SU-DHL-6 (cell line): ENCODE measurements at regions not wholly inside any gene's neighbourhood (a gene's known extent, or its start where the extent isn't known, plus 50 kb on each side); places are given as distances from the start of the nearest gene placed in this dataset.

Experiments
- H2AFZ ChIP-seq: fragments of 200-600 bp; sonication (generic); 2 replicates; pipeline ENCODE4 v1.6.1; 2014; ENCODE audit warnings: low read depth, mild to moderate bottlenecking, moderate library complexity, mixed read lengths, antibody characterized with exemption, low read length; ENCODE audit not compliant: severe bottlenecking
- H3F3A ChIP-seq: fragments of 200-600 bp; shearing (Covaris generic); 2 replicates; pipeline ENCODE4 v1.6.0; 2016; ENCODE audit warnings: antibody characterized with exemption, mild to moderate bottlenecking; ENCODE audit not compliant: insufficient read depth
- H3K27ac ChIP-seq: fragments of 200-600 bp; sonication (generic); 2 replicates; pipeline ENCODE4 v1.5.1; 2016; ENCODE audit warnings: low read depth, mild to moderate bottlenecking, low read length, moderate library complexity, mixed read lengths
- H3K27me3 ChIP-seq: fragments of 200-600 bp; sonication (generic), shearing (Covaris generic); 2 replicates; pipeline ENCODE4 v1.6.0; 2014; ENCODE audit warnings: mild to moderate bottlenecking, low read length
- H3K36me3 ChIP-seq: fragments of 200-600 bp; sonication (generic); 2 replicates; pipeline ENCODE4 v1.6.1; 2014; ENCODE audit warnings: mild to moderate bottlenecking, low read length, mixed read lengths
- H3K4me2 ChIP-seq: fragments of 300-600, 200-600 bp; shearing (Covaris generic), sonication (generic); 2 replicates; pipeline ENCODE4 v1.6.0; 2014; ENCODE audit warnings: low read length, low read depth, mild to moderate bottlenecking; ENCODE audit not compliant: poor library complexity, severe bottlenecking
- H3K4me3 ChIP-seq: fragments of 200-600 bp; sonication (generic); 2 replicates; pipeline ENCODE4 v1.5.1; 2014; ENCODE audit warnings: antibody characterized with exemption, low read length, mild to moderate bottlenecking, mixed read lengths; ENCODE audit not compliant: insufficient read depth, poor library complexity, severe bottlenecking
- H3K79me2 ChIP-seq: fragments of 200-600 bp; sonication (generic); 2 replicates; pipeline ENCODE4 v1.6.1; 2014; ENCODE audit warnings: mild to moderate bottlenecking, low read length, moderate library complexity; ENCODE audit not compliant: insufficient read depth
- H3K9ac ChIP-seq: fragments of 200-600 bp; sonication (generic); 2 replicates; pipeline ENCODE4 v1.7.0; 2014; ENCODE audit warnings: mild to moderate bottlenecking, low read length
- H3K9me2 ChIP-seq: fragments of 200-600 bp; sonication (generic); replicated peaks from 2 replicates; pipeline ENCODE4 v1.6.1; 2014; ENCODE audit warnings: low read length; ENCODE audit not compliant: insufficient read depth
- H3K9me3 ChIP-seq: fragments of 200-600 bp; sonication (generic); 2 replicates; pipeline ENCODE4 v1.6.1; 2014; ENCODE audit warnings: low read length, mixed read lengths; ENCODE audit not compliant: insufficient read depth
- H4K20me1 ChIP-seq: fragments of 200-600 bp; sonication (generic); 2 replicates; pipeline ENCODE4 v1.6.1; 2014; ENCODE audit warnings: low read depth, mild to moderate bottlenecking, antibody characterized with exemption, low read length, moderate library complexity, mixed read lengths
- CTCF ChIP-seq: fragments of 200-600 bp; sonication (generic); IDR thresholded peaks from one replicate; pipeline ENCODE4 v1.5.1; 2017; ENCODE audit warnings: antibody characterized with exemption, mild to moderate bottlenecking, low read length, moderate library complexity; ENCODE audit not compliant: insufficient read depth, poor library complexity, severe bottlenecking
- EZH2phosphoT487 ChIP-seq: fragments of 200-600 bp; sonication (generic), shearing (Covaris generic); conservative IDR thresholded peaks from 2 replicates; pipeline ENCODE4 v1.6.1; 2018; ENCODE audit warnings: mild to moderate bottlenecking, antibody characterized with exemption, low read length, moderate library complexity, mixed read lengths

DNA sequence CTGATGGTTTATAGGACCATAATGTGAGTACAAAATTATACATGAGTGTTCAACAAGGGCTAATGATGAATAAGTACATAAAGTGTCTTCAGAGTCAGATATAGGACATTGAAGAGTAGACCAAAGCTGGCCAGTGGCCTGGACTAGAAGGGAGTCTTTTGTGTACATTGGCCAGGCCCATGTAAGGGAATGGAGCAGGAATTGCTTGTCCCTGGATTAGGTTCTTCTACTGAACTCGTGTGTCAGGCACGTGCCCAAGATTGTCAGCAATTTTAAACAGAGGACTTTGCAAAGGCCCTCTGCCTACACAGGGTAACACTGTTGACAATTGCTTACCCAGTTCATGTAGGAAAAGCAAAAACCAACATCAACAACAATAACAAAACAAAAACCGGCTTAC lies 196.0 kb upstream of the SEL1L start:
- H3K4me2 ChIP-seq: no peak overlapping the region
- no peaks in the 10 kb centered on the region for H3K27me3 ChIP-seq
- no peaks in the 10 kb centered on the region for H3K79me2 ChIP-seq
- no peak overlapping the region for H3K4me3 ChIP-seq
- no peaks in the 10 kb centered on the region for H3K36me3 ChIP-seq
- no peaks in the 10 kb centered on the region for H3K9me3 ChIP-seq
- no peaks in the 10 kb centered on the region for H3K9me2 ChIP-seq
- no peak overlapping the region for H2AFZ ChIP-seq
- TF ChIP-seq CTCF: no peak
- TF ChIP-seq EZH2phosphoT487: no peak
- no peaks in the 10 kb centered on the region for H3F3A ChIP-seq
- no peak overlapping the region for H3K27ac ChIP-seq
- H4K20me1 ChIP-seq: no peaks in the 10 kb centered on the region
- H3K9ac ChIP-seq: no peak overlapping the region

DNA sequence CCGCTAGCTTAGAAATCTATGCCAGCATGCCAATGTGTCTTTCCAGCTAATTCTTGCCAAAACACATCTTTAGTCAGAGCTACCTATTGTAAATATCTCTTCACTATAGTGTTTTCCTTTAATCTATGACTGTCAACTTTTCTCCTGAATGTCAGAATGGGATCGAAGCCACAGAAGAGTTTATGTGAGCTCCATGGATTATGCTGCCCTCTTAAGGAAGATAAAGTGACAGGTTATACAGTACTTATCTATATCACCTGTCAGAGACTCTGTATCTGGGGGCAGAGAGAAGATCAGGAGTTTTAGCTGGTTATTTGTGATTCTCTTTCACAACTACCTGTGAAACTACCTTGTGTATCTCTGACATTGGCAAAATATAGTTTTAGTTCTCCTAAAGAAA lies 204.3 kb upstream of the SEL1L start:
- Histone ChIP-seq H3K4me2 (no peak overlapping the region), H2AFZ (no peak overlapping the region), H3K9ac (no peak overlapping the region), H3K36me3 (no peaks in the 10 kb centered on the region), H3K27ac (no peak overlapping the region), H3F3A (no peaks in the 10 kb centered on the region), H3K9me2 (no peaks in the 10 kb centered on the region), H3K9me3 (no peaks in the 10 kb centered on the region; the same call in 1 of the 2 replicates), H4K20me1 (no peaks in the 10 kb centered on the region), H3K79me2 (no peaks in the 10 kb centered on the region), H3K4me3 (no peak overlapping the region), H3K27me3 (no peaks in the 10 kb centered on the region)
- TF ChIP-seq CTCF (no peak), EZH2phosphoT487 (no peak)

- no peak overlapping the region for H3K4me2 ChIP-seq
- H3K27me3 ChIP-seq: no peaks in the 10 kb centered on the region
- H3K9ac ChIP-seq: no peak overlapping the region
- H3K79me2 ChIP-seq: no peaks in the 10 kb centered on the region
- H2AFZ ChIP-seq: no peak overlapping the region
- no peak overlapping the region for H3K4me3 ChIP-seq
- no peaks in the 10 kb centered on the region for H4K20me1 ChIP-seq
- H3K36me3 ChIP-seq: no peaks in the 10 kb centered on the region
- H3F3A ChIP-seq: no peaks in the 10 kb centered on the region
- no peak overlapping the region for H3K27ac ChIP-seq
- no peak for TF ChIP-seq CTCF
- no peak for TF ChIP-seq EZH2phosphoT487
- no peaks in the 10 kb centered on the region; the same call in 1 of the 2 replicates for H3K9me3 ChIP-seq
- H3K9me2 ChIP-seq: no peaks in the 10 kb centered on the region
These were observed 205.4 kb upstream of the SEL1L start for GRCh38 chr14:81738946-81739659.
